GM23248 (cell line): ENCODE measurements at regions not wholly inside any gene's neighbourhood (a gene's known extent, or its start where the extent isn't known, plus 50 kb on each side); places are given as distances from the start of the nearest gene placed in this dataset.

Experiments used
- EZH2 ChIP-seq: fragments of 200-600 bp; sonication (generic); IDR thresholded peaks from 2 replicates; pipeline ENCODE4 v1.6.1; 2018; ENCODE audit warnings: antibody characterized with exemption, mild to moderate bottlenecking; ENCODE audit not compliant: insufficient read depth, poor library complexity, severe bottlenecking
- EZH2phosphoT487 ChIP-seq: fragments of 200-600 bp; sonication (generic); IDR thresholded peaks from 2 replicates; pipeline ENCODE4 v1.6.1; 2018; ENCODE audit warnings: antibody characterized with exemption, moderate library complexity, mild to moderate bottlenecking, low read depth; ENCODE audit not compliant: insufficient read depth

- TF ChIP-seq EZH2 (no peak), EZH2phosphoT487 (no peak)
Observed at GRCh38 chr4:57734104-57734670, 624.0 kb upstream of the IGFBP7 start.
